ENCODE measurements at regions not wholly inside any gene's neighbourhood (a gene's known extent, or its start where the extent isn't known, plus 50 kb on each side); places are given as distances from the start of the nearest gene placed in this dataset.
A peak's percentile ranks its signal among the peaks of the same experiment; 100 is the strongest.

DNA sequence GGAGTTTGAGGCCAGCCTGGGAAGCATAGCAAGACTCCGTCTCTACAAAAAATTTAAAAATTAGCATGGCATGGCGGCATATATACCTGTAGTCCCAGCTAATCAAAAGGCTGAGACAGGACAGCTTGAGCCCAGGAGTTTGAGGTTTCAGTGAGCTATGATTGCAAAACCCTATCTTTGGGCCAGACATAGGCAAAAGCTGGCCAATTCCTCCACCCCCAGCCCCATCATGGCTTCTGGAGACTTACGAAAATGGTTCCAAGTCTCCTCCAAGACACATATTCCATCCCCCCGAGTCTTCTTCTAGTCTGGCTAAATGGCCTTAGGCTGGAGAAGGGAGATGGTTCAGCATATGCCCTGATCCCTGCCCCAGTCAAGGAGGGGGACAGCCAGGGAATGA, 172.8 kb upstream of the HAAO start:
- ATAC-seq (no peak), DNase-seq (no peak)
- peaks cover 9% of the 10 kb centered on the region for H3K4me1 Mint-ChIP-seq (ENCODE audit: low read depth)
- H3K36me3 Mint-ChIP-seq (ENCODE audit: insufficient read depth), result no peaks in the 10 kb centered on the region
- H3K27me3 Mint-ChIP-seq (ENCODE audit: low read depth), result peaks cover 10% of the 10 kb centered on the region
- H3K4me3 Mint-ChIP-seq, result no peak overlapping the region
- H3K9me3 Mint-ChIP-seq, result no peaks in the 10 kb centered on the region

- Mint-ChIP-seq H3K4me3 (no peak overlapping the region), H3K4me1 (ENCODE audit: low read depth) (peaks cover 9% of the 10 kb centered on the region), H3K27me3 (ENCODE audit: low read depth) (peaks cover 10% of the 10 kb centered on the region), H3K9me3 (no peaks in the 10 kb centered on the region), H3K36me3 (ENCODE audit: insufficient read depth) (no peaks in the 10 kb centered on the region)
- ATAC-seq (no peak), DNase-seq (no peak)
Observed at GRCh38 chr2:42964439-42965083, 172.2 kb upstream of the HAAO start.

GRCh38 chr2:42963452-42964068, 171.2 kb upstream of the HAAO start:
- H3K36me3 Mint-ChIP-seq (ENCODE audit: insufficient read depth), result no peaks in the 10 kb centered on the region
- DNase-seq, result no peak
- H3K27me3 Mint-ChIP-seq (ENCODE audit: low read depth), result peaks cover 10% of the 10 kb centered on the region
- H3K4me1 Mint-ChIP-seq (ENCODE audit: low read depth), result peaks cover 9% of the 10 kb centered on the region
- H3K9me3 Mint-ChIP-seq, result no peaks in the 10 kb centered on the region
- no peak for ATAC-seq
- H3K4me3 Mint-ChIP-seq, result no peak overlapping the region

DNA sequence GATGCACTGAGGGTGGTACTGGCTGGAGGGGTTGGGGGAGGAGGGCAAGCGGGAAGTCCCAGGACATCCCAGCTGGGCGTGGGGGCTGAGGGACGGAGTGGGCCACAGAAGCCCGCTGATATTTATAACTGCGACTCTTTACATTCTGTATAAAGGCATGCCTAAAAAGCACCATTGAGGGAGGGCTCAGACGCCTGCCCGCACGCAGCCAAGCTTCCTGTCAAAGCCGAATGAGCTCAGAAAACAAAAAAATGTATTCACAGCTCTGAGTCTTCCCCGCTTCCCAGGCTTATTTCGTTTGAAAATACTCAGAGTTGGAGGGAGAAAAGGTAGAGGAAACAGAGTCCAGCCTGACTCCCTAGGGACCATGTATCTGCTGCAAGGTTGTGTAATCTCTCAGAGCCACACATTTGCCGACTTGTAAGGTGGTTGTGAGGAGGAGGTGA, 170.1 kb upstream of the HAAO start:
- peak in 1 of 2 donors; percentile 23 for ATAC-seq
- H3K9me3 Mint-ChIP-seq, result no peaks in the 10 kb centered on the region
- no peaks in the 10 kb centered on the region for H3K36me3 Mint-ChIP-seq (ENCODE audit: insufficient read depth)
- DNase-seq, result no peak
- H3K4me1 Mint-ChIP-seq (ENCODE audit: low read depth), result peaks cover 9% of the 10 kb centered on the region
- peaks cover 10% of the 10 kb centered on the region for H3K27me3 Mint-ChIP-seq (ENCODE audit: low read depth)
- no peak overlapping the region for H3K4me3 Mint-ChIP-seq

DNA sequence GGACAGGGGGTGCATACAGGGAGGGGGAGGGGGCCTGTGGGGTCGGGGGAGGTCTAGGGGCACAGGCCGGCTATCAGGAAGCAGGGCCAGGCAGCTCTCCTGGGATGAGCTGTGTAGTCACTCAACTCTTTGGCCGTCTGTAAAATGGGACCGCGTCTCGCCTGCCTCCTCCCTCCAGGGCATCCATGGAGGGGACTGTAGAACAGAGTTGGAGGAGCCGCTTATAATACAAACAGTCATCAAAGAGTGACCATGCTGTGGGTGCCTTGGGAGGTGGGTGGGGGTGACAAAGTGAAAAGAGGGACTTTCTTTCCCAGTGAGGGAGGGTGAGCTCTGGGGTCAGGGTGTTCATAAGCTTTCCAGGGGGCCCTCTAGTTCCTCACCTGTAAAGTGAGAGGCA, 169.6 kb upstream of the HAAO start:
- Mint-ChIP-seq H3K27me3 (ENCODE audit: low read depth) (peaks cover 10% of the 10 kb centered on the region), H3K4me3 (no peak overlapping the region), H3K4me1 (ENCODE audit: low read depth) (peaks cover 9% of the 10 kb centered on the region), H3K9me3 (no peaks in the 10 kb centered on the region), H3K36me3 (ENCODE audit: insufficient read depth) (no peaks in the 10 kb centered on the region)
- DNase-seq (no peak), ATAC-seq (no peak)

- Mint-ChIP-seq H3K27me3 (ENCODE audit: low read depth) (peaks cover 10% of the 10 kb centered on the region), H3K4me1 (ENCODE audit: low read depth) (peaks cover 9% of the 10 kb centered on the region), H3K36me3 (ENCODE audit: insufficient read depth) (no peaks in the 10 kb centered on the region), H3K9me3 (no peaks in the 10 kb centered on the region), H3K4me3 (no peak overlapping the region)
- no peak for ATAC-seq
- no peak for DNase-seq
Observed at GRCh38 chr2:42961385-42961811, 169.0 kb upstream of the HAAO start.

DNA sequence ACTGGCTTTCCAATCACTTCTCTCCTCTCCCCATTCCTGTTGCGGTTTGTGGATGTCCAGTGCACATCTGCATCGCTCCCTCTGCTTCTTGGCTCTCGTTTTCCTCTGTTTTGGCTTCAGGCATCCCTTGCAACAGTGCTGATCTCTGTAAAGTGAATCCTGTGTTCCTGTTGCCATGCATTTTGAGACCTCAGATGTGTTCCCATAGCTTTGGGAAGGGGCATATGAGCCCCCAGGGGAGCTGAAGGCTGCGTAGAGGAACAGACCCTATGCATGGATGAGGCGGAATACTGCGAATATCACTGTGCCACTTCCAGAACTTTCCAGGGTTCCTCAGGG, 168.4 kb upstream of the HAAO start:
- H3K36me3 Mint-ChIP-seq (ENCODE audit: insufficient read depth), result no peaks in the 10 kb centered on the region
- H3K27me3 Mint-ChIP-seq (ENCODE audit: low read depth), result peaks cover 8% of the 10 kb centered on the region
- H3K4me1 Mint-ChIP-seq (ENCODE audit: low read depth), result peaks cover 9% of the 10 kb centered on the region
- DNase-seq, result no peak
- H3K4me3 Mint-ChIP-seq, result no peak overlapping the region
- no peaks in the 10 kb centered on the region for H3K9me3 Mint-ChIP-seq
- no peak for ATAC-seq

GRCh38 chr2:42960002-42960841, 167.8 kb upstream of the HAAO start:
- ATAC-seq, result no peak
- peaks cover 8% of the 10 kb centered on the region for H3K27me3 Mint-ChIP-seq (ENCODE audit: low read depth)
- no peak overlapping the region for H3K4me3 Mint-ChIP-seq
- peaks cover 9% of the 10 kb centered on the region for H3K4me1 Mint-ChIP-seq (ENCODE audit: low read depth)
- no peak for DNase-seq
- no peaks in the 10 kb centered on the region for H3K36me3 Mint-ChIP-seq (ENCODE audit: insufficient read depth)
- H3K9me3 Mint-ChIP-seq, result no peaks in the 10 kb centered on the region

GRCh38 chr2:42959234-42960001, 167.0 kb upstream of the HAAO start:
- no peaks in the 10 kb centered on the region for H3K36me3 Mint-ChIP-seq (ENCODE audit: insufficient read depth)
- H3K9me3 Mint-ChIP-seq, result no peaks in the 10 kb centered on the region
- ATAC-seq (no peak), DNase-seq (no peak)
- peaks cover 9% of the 10 kb centered on the region for H3K4me1 Mint-ChIP-seq (ENCODE audit: low read depth)
- peaks cover 8% of the 10 kb centered on the region for H3K27me3 Mint-ChIP-seq (ENCODE audit: low read depth)
- no peak overlapping the region for H3K4me3 Mint-ChIP-seq

DNA sequence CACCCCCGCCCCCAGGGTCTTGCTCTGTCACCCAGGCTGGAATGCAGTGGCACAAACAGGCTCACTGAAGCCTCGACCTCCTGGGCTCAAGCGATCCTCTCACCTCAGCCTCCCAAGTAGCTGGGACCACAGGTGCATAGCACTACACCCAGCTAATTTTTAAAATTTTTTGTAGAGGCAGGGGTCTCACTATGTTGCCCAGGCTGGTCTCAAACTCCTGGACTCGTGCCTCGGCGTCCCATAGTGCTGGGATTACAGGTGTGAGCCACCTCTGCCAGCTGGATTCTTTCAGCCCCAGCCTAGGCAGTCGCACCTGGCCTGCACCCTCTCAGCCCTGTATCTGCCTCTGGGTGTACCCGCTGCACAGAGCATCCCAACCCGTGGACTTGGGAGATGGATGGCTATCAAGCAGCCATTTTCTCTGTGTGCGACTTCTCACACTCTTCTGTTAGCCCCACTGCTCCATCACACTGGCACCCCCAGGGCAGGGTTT, 166.4 kb upstream of the HAAO start:
- DNase-seq (no peak), ATAC-seq (no peak)
- Mint-ChIP-seq H3K4me3 (no peak overlapping the region), H3K27me3 (ENCODE audit: low read depth) (peaks cover 8% of the 10 kb centered on the region), H3K4me1 (ENCODE audit: low read depth) (peaks cover 9% of the 10 kb centered on the region), H3K36me3 (ENCODE audit: insufficient read depth) (no peaks in the 10 kb centered on the region), H3K9me3 (no peaks in the 10 kb centered on the region)

DNA sequence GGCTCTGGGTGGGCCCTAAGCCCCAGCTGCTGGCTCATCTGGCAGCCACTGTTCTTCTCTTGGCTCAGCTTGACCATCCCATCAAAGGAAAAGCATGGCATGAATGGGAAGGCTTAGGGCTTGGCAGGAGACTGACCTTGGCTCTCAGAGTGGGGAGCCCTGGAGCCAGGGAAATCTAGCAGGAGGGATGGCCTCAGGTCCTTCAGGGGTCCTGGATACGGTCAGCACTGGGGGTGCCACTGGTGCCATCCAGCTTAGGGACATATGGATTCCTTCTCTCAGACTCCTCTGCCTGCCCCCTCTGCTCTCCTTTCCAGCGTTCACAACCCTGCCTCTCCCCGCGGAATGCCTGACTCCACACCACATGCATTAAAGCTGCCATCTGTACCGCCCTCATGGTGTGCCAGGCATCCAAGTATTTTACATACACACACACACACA, 165.5 kb upstream of the HAAO start:
- no peaks in the 10 kb centered on the region for H3K9me3 Mint-ChIP-seq
- H3K27me3 Mint-ChIP-seq (ENCODE audit: low read depth), result peaks cover 5% of the 10 kb centered on the region
- no peak overlapping the region for H3K4me3 Mint-ChIP-seq
- DNase-seq (no peak), ATAC-seq (no peak)
- H3K4me1 Mint-ChIP-seq (ENCODE audit: low read depth), result peaks cover 7% of the 10 kb centered on the region
- no peaks in the 10 kb centered on the region for H3K36me3 Mint-ChIP-seq (ENCODE audit: insufficient read depth)

- Mint-ChIP-seq H3K4me3 (no peak overlapping the region), H3K36me3 (ENCODE audit: insufficient read depth) (no peaks in the 10 kb centered on the region)
- no peak for ATAC-seq
Observed at GRCh38 chr2:42957109-42957860, 164.9 kb upstream of the HAAO start.

GRCh38 chr2:42954227-42954962, 162.0 kb upstream of the HAAO start:
- H3K4me1 Mint-ChIP-seq (ENCODE audit: low read depth), result no peaks in the 10 kb centered on the region
- ATAC-seq (no peak), DNase-seq (no peak)
- H3K9me3 Mint-ChIP-seq, result no peaks in the 10 kb centered on the region
- H3K36me3 Mint-ChIP-seq (ENCODE audit: insufficient read depth), result no peaks in the 10 kb centered on the region
- H3K27me3 Mint-ChIP-seq (ENCODE audit: low read depth), result no peaks in the 10 kb centered on the region
- H3K4me3 Mint-ChIP-seq, result no peak overlapping the region

More at GRCh38 chr2:42957109-42957860, 164.9 kb upstream of the HAAO start:
- H3K4me1 Mint-ChIP-seq (ENCODE audit: low read depth), result peaks cover 4% of the 10 kb centered on the region
- H3K9me3 Mint-ChIP-seq, result no peaks in the 10 kb centered on the region
- H3K27me3 Mint-ChIP-seq (ENCODE audit: low read depth), result peaks cover 5% of the 10 kb centered on the region
- no peak for DNase-seq
